Activated CD4-positive, alpha-beta T cell treated with anti-CD3 and anti-CD28 coated beads for 1 hour (primary cell): ENCODE measurements at regions not wholly inside any gene's neighbourhood (a gene's known extent, or its start where the extent isn't known, plus 50 kb on each side); places are given as distances from the start of the nearest gene placed in this dataset.

Experiments
- DNase-seq: peaks from one replicate; pipeline ENCODE4 v3.0.0-alpha.2; 2020

- DNase-seq: no peak
Measured at GRCh38 chr13:82934000-82934399, 948.3 kb downstream of the SLITRK1 start.

GRCh38 chr13:82925114-82925513, 957.2 kb downstream of the SLITRK1 start:
- DNase-seq: no peak

DNA sequence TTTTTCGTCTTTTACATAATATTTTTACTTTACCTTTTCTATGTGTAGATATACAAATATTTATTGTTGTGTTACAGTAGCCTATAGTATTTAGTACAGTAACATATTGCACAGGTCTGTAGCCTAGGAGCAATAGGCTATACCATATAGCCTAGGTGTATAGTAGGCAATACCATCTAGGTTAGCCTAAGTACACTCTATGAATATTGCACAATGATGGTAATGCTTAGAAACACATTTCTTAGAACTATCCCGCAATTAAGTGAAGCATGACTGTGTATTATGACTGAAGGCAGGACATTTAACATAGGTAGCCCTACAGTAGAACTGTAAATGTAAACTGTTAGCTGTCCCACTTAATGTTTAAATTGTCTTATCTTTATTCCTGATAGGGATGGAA, 964.3 kb downstream of the SLITRK1 start:
- DNase-seq: no peak

DNA sequence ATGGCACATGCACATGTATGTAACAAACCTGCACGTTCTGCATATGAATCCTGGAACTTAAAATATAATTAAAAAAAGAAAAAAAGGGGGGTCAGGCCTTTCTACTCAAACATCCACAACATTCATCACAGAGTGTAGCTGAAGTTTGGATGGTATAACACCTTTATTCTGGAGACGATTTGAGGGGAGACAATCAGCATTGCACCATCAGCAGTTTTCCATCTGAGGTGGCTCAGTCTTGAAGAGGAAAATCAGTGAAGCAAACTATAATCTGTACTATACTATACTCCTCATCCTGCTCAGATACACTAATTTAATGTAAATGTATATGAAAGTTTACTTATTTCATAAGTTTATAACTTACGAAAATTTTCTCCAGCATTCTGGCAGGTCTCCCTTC, 969.7 kb downstream of the SLITRK1 start:
- no peak for DNase-seq

GRCh38 chr13:82905071-82905470, 977.2 kb downstream of the SLITRK1 start:
- DNase-seq: no peak

DNA sequence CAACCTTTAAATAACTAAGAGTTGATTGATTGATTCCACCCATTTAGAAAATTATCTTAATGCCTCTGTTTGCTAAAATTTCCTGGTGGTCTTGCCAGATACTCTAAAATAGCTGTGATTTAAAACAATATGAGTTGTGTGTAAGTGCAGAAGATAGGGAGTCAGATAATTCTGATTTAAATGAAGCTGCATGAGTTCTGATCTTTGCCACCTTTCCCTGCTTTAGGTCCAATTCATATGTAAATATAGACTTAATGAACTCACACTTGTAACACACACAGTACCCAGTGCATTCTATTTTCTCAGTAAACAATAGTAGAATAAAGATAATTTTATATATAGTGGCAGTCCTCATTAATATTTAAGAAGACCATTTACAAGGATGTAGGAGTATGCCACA, 981.8 kb downstream of the SLITRK1 start:
- no peak for DNase-seq

- DNase-seq: no peak
Measured at GRCh38 chr13:82898586-82898985, 983.7 kb downstream of the SLITRK1 start.

DNA sequence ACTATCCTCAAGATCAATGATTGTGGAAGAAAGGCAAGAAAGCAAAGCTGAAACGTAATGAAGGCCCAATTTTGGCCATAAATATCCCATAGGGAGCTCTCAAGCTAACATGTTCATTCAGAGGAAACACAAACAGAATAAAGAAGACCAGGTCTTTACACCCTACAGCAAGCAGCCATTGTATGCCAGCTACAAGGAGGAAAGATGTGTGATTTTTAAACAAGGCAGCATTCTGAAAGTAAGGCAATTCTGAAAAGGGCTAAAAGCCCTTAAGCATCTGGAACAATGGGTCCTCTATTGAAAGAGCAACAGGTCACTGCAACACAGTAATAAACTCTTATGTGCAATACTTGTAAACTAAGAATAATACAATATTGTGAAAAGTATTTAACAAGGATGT, 1002.4 kb downstream of the SLITRK1 start:
- DNase-seq: no peak

- DNase-seq: no peak
Measured at GRCh38 chr13:82878536-82878935, 1003.7 kb downstream of the SLITRK1 start.

GRCh38 chr13:82867284-82867683, 1015.0 kb downstream of the SLITRK1 start:
- DNase-seq: no peak

DNA sequence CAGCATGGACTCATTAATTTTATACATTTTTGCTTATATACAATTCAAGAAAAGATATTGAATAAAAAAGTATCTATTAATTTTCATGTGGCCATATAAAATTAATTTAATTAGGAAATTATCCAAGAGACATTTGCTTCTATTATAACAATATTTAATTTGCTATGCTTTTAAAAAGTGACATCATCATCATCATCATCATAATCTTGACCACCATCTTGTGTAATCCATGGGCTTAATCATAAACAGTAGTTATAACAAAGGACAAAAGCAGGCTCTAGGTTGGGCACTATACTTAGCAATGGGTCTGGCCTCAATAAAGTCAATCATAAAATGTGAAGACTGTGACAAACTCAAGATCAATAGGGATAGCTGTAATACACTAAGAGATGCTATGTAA, 1031.6 kb downstream of the SLITRK1 start:
- no peak for DNase-seq

DNA sequence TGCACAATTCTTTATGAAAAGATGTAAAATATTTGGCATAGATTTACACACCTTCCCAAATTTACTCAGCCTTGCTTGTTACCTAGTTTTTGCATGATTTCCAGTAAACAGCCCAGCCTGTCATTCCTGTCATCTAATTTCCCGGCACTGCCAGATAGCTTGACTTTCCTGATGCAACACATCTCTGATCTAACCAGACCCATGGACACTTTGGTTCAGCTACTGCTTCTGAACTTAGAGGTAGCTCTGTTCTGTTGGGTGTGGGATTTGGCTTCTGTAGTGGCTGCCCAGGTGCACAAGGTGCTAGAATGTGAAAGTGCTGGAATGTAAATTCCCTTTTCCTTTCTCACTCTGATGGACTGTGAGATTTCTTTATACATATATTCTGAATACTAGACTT, 1033.5 kb downstream of the SLITRK1 start:
- DNase-seq: no peak

- DNase-seq: no peak
Measured at GRCh38 chr13:82847595-82847994, 1034.7 kb downstream of the SLITRK1 start.

GRCh38 chr13:82833923-82834322, 1048.4 kb downstream of the SLITRK1 start:
- no peak for DNase-seq

GRCh38 chr13:82829040-82829439, 1053.2 kb downstream of the SLITRK1 start:
- DNase-seq: no peak

DNA sequence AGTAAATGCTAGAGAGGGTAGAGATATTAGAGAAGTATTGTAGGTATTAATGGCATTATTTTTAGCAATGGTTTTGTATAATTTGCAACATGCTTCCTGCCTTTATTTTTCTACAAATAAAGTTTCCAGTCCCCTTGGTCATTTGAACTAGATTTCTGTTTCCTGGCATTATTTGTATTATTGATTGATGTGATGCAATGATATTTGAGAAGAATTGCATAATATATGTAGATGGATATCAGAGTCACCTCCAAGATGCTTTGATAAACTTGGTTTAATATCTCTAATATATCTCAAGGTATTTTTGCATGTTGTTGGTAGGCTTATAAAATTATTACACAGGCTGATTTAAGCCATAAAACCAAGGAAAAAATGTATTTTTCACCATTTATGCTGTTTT, 1054.5 kb downstream of the SLITRK1 start:
- DNase-seq: no peak

DNA sequence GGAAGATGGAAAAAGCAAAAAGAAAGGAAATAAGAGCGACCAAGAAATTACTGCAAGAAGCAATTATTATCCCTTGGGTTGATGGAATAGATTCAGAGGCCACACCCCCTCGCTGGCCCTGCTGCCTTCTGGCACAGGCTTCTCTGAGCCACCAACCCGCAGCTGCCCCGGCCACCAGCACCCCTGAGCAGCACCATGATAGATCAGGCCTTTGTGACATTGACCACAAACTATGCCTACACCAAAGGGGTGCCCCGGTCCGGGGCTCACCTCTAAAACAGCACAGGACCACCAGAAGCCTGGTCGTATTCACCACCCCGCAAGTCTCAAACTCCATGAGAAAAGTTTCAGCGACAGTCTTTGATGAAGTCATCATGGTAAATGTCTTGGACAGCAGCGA, 1059.3 kb downstream of the SLITRK1 start:
- no peak for DNase-seq

GRCh38 chr13:82817133-82817532, 1065.1 kb downstream of the SLITRK1 start:
- no peak for DNase-seq

- no peak for DNase-seq
Measured at GRCh38 chr13:82815791-82816190, 1066.5 kb downstream of the SLITRK1 start.

GRCh38 chr13:82803341-82803740, 1078.9 kb downstream of the SLITRK1 start:
- no peak for DNase-seq

DNA sequence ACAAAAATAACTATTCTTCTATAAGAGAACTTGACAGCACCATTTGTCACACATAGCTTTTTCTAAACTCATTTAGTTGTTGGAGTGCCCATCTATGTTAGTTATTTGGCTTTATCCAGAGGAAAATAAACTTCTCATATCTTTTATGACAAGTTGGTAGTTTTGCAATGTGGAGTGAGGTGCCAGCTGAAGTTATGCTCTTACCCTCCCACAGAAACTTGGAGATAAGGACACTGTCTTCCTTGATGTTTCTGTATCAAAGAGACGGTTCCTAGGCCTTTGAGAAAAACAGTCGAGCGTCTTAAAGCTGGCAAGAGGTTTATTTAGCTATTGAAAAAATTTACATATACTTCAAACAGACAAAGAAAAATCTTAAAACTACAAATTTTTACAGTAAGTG, 1079.7 kb downstream of the SLITRK1 start:
- no peak for DNase-seq

GRCh38 chr13:82800391-82800790, 1081.9 kb downstream of the SLITRK1 start:
- no peak for DNase-seq

DNA sequence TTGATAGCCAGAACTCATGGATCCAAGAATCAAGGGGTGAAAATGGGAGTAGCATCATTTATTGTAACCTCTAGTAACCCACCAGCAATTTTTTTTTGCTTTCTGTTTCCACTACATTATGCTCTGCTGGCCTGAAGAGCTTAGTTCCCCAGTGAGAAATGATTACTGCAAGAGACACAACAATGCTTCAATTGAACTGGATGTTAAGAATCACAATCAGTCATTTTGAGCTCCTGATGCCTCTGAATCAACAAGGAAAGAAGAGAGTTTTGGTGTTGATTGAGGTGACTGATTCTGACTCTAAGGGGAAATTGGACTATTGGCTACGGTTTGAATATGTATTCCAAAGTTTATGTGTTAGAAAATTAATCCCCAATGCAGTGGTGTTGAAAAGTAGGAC, 1084.4 kb downstream of the SLITRK1 start:
- no peak for DNase-seq

- no peak for DNase-seq
Measured at GRCh38 chr13:82791035-82791434, 1091.2 kb downstream of the SLITRK1 start.

DNA sequence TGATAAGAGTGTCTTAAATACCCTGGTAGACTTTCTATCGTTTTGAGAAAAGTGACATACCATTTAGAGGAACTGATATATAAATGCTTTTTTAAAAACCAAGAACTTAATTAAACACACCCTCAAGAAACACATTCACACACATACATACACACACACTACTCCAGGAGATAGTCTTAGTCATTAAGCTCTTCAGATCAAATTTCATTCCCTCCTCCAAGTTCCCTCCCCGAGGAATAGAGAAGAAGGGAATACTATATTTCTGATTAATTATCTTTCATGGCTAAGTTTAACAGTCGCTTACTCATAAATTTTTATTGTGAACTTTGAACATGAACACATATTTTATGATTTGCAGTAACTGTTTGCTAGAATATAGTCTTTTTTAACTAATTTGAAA, 1109.5 kb downstream of the SLITRK1 start:
- DNase-seq: no peak

DNA sequence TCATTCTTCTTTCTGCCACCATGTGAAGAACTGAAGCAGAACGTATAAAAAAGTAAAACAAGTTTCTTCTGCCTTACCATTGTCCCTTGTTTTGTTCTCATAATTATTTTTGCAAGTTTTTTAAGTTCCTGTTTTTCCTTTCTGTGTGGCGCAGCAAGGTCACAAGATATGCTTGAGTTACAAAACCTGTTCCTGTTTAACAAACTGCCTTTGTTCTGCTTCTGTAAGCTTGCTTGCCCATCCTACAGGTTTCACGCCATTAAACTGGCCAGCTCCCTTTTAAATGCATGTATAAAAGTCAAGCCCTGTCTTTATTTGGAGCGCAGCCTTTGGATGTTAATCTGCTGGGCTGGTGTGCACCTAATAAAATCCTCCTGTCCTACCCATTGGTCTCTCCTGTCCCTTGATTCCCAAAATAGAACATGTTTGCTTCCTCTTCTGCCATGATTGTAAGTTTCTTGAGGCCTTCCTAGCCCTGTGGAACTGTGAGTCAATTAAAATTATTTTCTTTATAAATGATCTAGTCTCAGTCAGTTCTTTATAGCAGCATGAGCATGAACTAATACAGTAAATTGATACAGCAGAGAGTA, 1115.4 kb downstream of the SLITRK1 start:
- DNase-seq: no peak
